Tibial nerve (tissue), 4 donors: ENCODE measurements at regions not wholly inside any gene's neighbourhood (a gene's known extent, or its start where the extent isn't known, plus 50 kb on each side); places are given as distances from the start of the nearest gene placed in this dataset.
"Not testable (repeated sequence)": the region's sequence is repeated elsewhere in the genome, so short reads cannot be mapped to it uniquely, and the experiment has no call there.

ENCODE experiments used
- DNase-seq, 2 donors: peaks; one replicate each; pipeline ENCODE4 v3.0.0-alpha.2; 2019; ENCODE audit warnings: low spot score in 2 of 2
- H3K27ac ChIP-seq, 4 donors: fragments of 200-600 bp; sonication (generic) in 3 of 4; one replicate each; pipeline ENCODE4 v1.5.1; 2017 to 2019; ENCODE audit warnings: mild to moderate bottlenecking in 1 of 4
- H3K27me3 ChIP-seq, 2 donors: fragments of 200-600 bp; sonication (generic) in 1 of 2; one replicate each; pipeline versions ENCODE4 v1.5.1 to v1.6.0; 2017 to 2019
- H3K36me3 ChIP-seq, 3 donors: fragments of 200-600 bp; sonication (generic); one replicate each; pipeline ENCODE4 v1.5.1; 2018 to 2019
- H3K4me1 ChIP-seq, 4 donors: fragments of 200-600 bp; sonication (generic) in 3 of 4; one replicate each; pipeline ENCODE4 v1.5.1; 2017 to 2019
- H3K4me3 ChIP-seq, 4 donors: fragments of 200-600 bp; sonication (generic) in 3 of 4; one replicate each; pipeline ENCODE4 v1.5.1; 2017 to 2019; ENCODE audit warnings: mild to moderate bottlenecking in 1 of 4, moderate library complexity in 1 of 4
- H3K9me3 ChIP-seq, 4 donors: fragments of 200-600 bp; sonication (generic) in 3 of 4; one replicate each; pipeline ENCODE4 v1.5.1; 2017 to 2019
- EP300 ChIP-seq, 2 donors: sonication (generic); formaldehyde crosslinking; IDR thresholded peaks; one replicate each; pipeline ENCODE4 v1.6.1; 2017; ENCODE audit warnings: antibody characterized with exemption in 2 of 2, mild to moderate bottlenecking in 1 of 2
- POLR2A ChIP-seq, 2 donors: fragments of 450-650 bp; IDR thresholded peaks; one replicate each; pipeline ENCODE4 v1.6.1; 2017; ENCODE audit warnings: antibody characterized with exemption in 2 of 2, mild to moderate bottlenecking in 2 of 2, moderate library complexity in 2 of 2
- WGBS, 2 donors: methylation state at CpG; one replicate each; pipeline ENCODE4 v1.1.5; 2018; 5-methylcytosine and 5-hydroxymethylcytosine counted together
- TF ChIP-seq, protein P1 (sequence below), 5 experiments: fragments of 200-600 bp in 3 of 5; fragments of 450-650 bp in 2 of 5; sonication (generic) in 3 of 5; IDR thresholded peaks; one replicate each; pipeline ENCODE4 v1.5.1; 2016 to 2019; ENCODE audit warnings: antibody characterized with exemption in 5 of 5, mild to moderate bottlenecking in 3 of 5, moderate library complexity in 2 of 5

DNA sequence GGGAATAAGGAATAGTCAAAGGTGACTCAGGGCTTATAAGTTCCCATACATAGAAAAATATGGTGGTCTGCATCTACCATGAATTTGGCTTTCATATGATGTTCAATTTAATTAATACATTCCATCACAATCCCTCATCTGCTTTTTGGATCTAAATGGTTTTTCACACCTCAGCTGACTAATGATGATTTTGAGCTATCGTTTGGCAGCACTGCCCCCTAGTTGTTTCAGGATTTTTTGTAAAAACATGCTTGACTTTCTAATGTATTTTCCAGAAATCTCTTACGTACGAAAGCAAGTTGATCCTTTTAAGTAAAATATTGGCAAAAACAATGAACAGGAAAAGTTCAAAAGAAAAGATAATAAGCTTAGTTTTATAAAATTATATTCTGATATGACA lies 408.6 kb upstream of the ADGRB3 start:
- TF ChIP-seq EP300 (IDR thresholded peaks at IDR 0.05): no peak
- TF ChIP-seq, protein P1, sequence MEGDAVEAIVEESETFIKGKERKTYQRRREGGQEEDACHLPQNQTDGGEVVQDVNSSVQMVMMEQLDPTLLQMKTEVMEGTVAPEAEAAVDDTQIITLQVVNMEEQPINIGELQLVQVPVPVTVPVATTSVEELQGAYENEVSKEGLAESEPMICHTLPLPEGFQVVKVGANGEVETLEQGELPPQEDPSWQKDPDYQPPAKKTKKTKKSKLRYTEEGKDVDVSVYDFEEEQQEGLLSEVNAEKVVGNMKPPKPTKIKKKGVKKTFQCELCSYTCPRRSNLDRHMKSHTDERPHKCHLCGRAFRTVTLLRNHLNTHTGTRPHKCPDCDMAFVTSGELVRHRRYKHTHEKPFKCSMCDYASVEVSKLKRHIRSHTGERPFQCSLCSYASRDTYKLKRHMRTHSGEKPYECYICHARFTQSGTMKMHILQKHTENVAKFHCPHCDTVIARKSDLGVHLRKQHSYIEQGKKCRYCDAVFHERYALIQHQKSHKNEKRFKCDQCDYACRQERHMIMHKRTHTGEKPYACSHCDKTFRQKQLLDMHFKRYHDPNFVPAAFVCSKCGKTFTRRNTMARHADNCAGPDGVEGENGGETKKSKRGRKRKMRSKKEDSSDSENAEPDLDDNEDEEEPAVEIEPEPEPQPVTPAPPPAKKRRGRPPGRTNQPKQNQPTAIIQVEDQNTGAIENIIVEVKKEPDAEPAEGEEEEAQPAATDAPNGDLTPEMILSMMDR (IDR thresholded peaks at IDR 0.05): peak in 4 of 5 experiments; percentile 14 to 23 (median 22)
- no peaks in the 10 kb centered on the region for H3K36me3 ChIP-seq
- 26 to 35% methylated on average over 3 of the region's 3 CpGs for WGBS, 2 donors
- no peak overlapping the region for H3K27ac ChIP-seq
- H3K4me3 ChIP-seq: no peak overlapping the region
- DNase-seq: no peak
- no peaks in the 10 kb centered on the region for H3K4me1 ChIP-seq
- H3K9me3 ChIP-seq: no peaks in the 10 kb centered on the region
- H3K27me3 ChIP-seq: no peaks in the 10 kb centered on the region

DNA sequence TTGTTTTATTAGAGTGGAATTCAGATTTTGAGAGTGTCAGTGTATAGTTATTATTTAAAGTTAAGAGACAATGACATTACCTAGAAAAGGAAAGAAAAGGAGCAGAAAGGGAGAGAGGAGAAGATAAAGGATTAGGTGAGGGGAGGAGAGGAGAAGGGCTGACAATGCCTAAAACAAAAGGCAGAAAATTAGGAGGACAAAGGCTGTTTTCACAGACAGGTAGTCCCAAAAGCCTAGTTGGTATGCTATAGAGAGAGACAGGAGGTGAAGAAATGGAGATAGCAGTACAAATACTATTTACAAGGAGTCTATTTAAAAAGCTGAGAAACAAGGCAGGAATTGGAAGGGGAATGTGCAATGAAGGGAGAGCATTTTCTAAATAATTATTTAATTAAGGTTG lies 409.4 kb upstream of the ADGRB3 start:
- Histone ChIP-seq H3K27ac (no peak overlapping the region), H3K36me3 (no peaks in the 10 kb centered on the region), H3K4me3 (no peak overlapping the region), H3K27me3 (no peaks in the 10 kb centered on the region), H3K4me1 (no peaks in the 10 kb centered on the region), H3K9me3 (no peaks in the 10 kb centered on the region)
- no peak for DNase-seq
- TF ChIP-seq, protein P1 (IDR thresholded peaks at IDR 0.05): no peak
- TF ChIP-seq EP300 (IDR thresholded peaks at IDR 0.05): no peak
- TF ChIP-seq POLR2A (IDR thresholded peaks at IDR 0.05): no peak

- no peak overlapping the region for H3K4me3 ChIP-seq
These were observed 423.8 kb upstream of the ADGRB3 start for GRCh38 chr6:68211242-68211795.

GRCh38 chr6:68207612-68208011 lies 427.5 kb upstream of the ADGRB3 start:
- H3K4me1 ChIP-seq, H3K27ac ChIP-seq, DNase-seq, H3K4me3 ChIP-seq, H3K27me3 ChIP-seq, H3K36me3 ChIP-seq: not testable (repeated sequence)
- H3K9me3 ChIP-seq: peaks cover 0 to 13% (median 1%) of the 10 kb centered on the region in 4 donors

More at GRCh38 chr6:68211242-68211795, 423.8 kb upstream of the ADGRB3 start:
- WGBS, 2 donors: 66 to 67% methylated on average over 2 of the region's 2 CpGs
- Histone ChIP-seq H3K9me3 (peaks cover 0 to 18% (median 1%) of the 10 kb centered on the region in 4 donors), H3K27ac (no peak overlapping the region), H3K27me3 (no peaks in the 10 kb centered on the region), H3K36me3 (no peaks in the 10 kb centered on the region), H3K4me1 (no peaks in the 10 kb centered on the region)
- TF ChIP-seq, protein P1 (IDR thresholded peaks at IDR 0.05): no peak
- TF ChIP-seq EP300 (IDR thresholded peaks at IDR 0.05): no peak
- no peak for TF ChIP-seq POLR2A (IDR thresholded peaks at IDR 0.05)
- no peak for DNase-seq

DNA sequence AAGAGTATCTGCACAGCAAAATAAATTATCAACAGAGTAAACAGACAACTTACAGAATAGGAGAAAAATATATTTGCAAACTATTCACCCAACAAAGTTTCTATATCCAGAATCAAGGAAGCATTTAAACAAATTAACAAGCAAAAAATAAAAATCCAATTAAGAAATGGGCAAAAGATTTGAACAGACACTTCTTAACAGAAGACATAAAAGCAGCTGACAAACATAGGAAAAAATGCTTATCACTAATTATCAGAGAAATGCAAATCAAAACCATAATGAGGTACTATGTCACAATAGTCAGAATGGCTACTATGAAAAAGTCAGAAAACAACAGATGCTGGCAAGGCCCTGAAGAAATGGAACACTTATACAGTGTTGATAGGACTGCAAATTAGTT lies 434.2 kb upstream of the ADGRB3 start:
- H3K4me1 ChIP-seq: no peaks in the 10 kb centered on the region
- H3K27me3 ChIP-seq: no peaks in the 10 kb centered on the region
- no peak for DNase-seq
- TF ChIP-seq, protein P1 (IDR thresholded peaks at IDR 0.05): no peak
- peaks cover 0 to 8% (median 3%) of the 10 kb centered on the region in 4 donors for H3K9me3 ChIP-seq
- no peak overlapping the region for H3K27ac ChIP-seq
- no peak overlapping the region for H3K4me3 ChIP-seq
- no peaks in the 10 kb centered on the region for H3K36me3 ChIP-seq

GRCh38 chr6:68197356-68197755 lies 437.7 kb upstream of the ADGRB3 start:
- H3K27me3 ChIP-seq: no peaks in the 10 kb centered on the region
- H3K4me1 ChIP-seq: no peaks in the 10 kb centered on the region
- TF ChIP-seq EP300 (IDR thresholded peaks at IDR 0.05): no peak
- TF ChIP-seq, protein P1 (IDR thresholded peaks at IDR 0.05): no peak
- TF ChIP-seq POLR2A (IDR thresholded peaks at IDR 0.05): no peak
- peaks cover 0 to 16% (median 4%) of the 10 kb centered on the region in 4 donors for H3K9me3 ChIP-seq
- DNase-seq: no peak
- no peak overlapping the region for H3K4me3 ChIP-seq
- 87 to 92% methylated on average over 1 of the region's 1 CpG for WGBS, 2 donors
- H3K27ac ChIP-seq: no peak overlapping the region
- H3K36me3 ChIP-seq: no peaks in the 10 kb centered on the region
